GM12878 (cell line): ENCODE measurements at regions not wholly inside any gene's neighbourhood (a gene's known extent, or its start where the extent isn't known, plus 50 kb on each side); places are given as distances from the start of the nearest gene placed in this dataset.

Experiments used
- ATAC-seq: fragments of 200-7000 bp; cut with Tn5 transposase; 3 replicates; pipeline ENCODE4 v1.9.1; 2020; ENCODE audit warnings: mild to moderate bottlenecking, moderate library complexity
- BruUV-seq: library from RNA; stranded (reverse); fragments of 400-500 nt; replicated peaks from 2 replicates; lab custom pipeline; 2021; lab: Mats Ljungman, UMichigan
- CTCF ChIA-PET: fragments of 300-600 bp; sonication (Branson Sonifier 250); formaldehyde crosslinking; extraction: SDS; loops from one replicate; lab custom pipeline; 2021; ENCODE audit warnings: inconsistent platforms; lab: Yijun Ruan, JAX
- POLR2A ChIA-PET: fragments of 350-600 bp; formaldehyde crosslinking; extraction: SDS; loops from one replicate; lab custom pipeline; 2021; ENCODE audit warnings: inconsistent platforms; lab: Charles Lee
- RAD21 ChIA-PET: fragments of 300-600 bp; sonication (Branson Sonifier 250); formaldehyde crosslinking; loops from one replicate; lab custom pipeline; 2023; ENCODE audit warnings: antibody characterized with exemption; ENCODE audit not compliant: unreplicated experiment; lab: Charles Lee
- SMC1A ChIA-PET: fragments of 300-600 bp; sonication (Branson Sonifier 250); formaldehyde crosslinking; loops from one replicate; lab custom pipeline; 2023; ENCODE audit not compliant: unreplicated experiment, uncharacterized antibody; lab: Charles Lee
- DNase-seq: peaks from one replicate; pipeline ENCODE4 v3.0.0-alpha.2; 2011; ENCODE audit warnings: low read depth, low spot score
- FAIRE-seq: peaks from 3 replicates; lab custom pipeline; 2011; peaks lifted over from hg19 to GRCh38; lab: Jason Lieb, UNC
- H2AFZ ChIP-seq: 2 replicates; pipeline ENCODE4 v1.6.0; 2011; ENCODE audit warnings: low read depth, low read length, control low read depth; ENCODE audit not compliant: control insufficient read depth
- H3K27ac ChIP-seq: 2 replicates; pipeline ENCODE4 v1.5.1; 2011; ENCODE audit warnings: control low read depth; ENCODE audit not compliant: control insufficient read depth, insufficient read depth
- H3K27me3 ChIP-seq, 2 experiments: replicated peaks in 1 of 2; 2 replicates each; pipeline versions ENCODE4 v1.6.0 to v1.6.1; 2011; ENCODE audit warnings: low read length in 1 of 2; ENCODE audit not compliant: control insufficient read depth in 2 of 2, insufficient read depth in 2 of 2
- H3K36me3 ChIP-seq, 2 experiments: 2 replicates each; pipeline ENCODE4 v1.5.1; 2011; ENCODE audit warnings: low read length in 1 of 2; ENCODE audit not compliant: control insufficient read depth in 2 of 2, insufficient read depth in 2 of 2
- H3K4me1 ChIP-seq: 2 replicates; pipeline ENCODE4 v1.6.1; 2011; ENCODE audit warnings: mild to moderate bottlenecking, low read length, moderate library complexity, mixed read lengths; ENCODE audit not compliant: control insufficient read depth, insufficient read depth
- H3K4me2 ChIP-seq: 2 replicates; pipeline ENCODE4 v1.6.0; 2011; ENCODE audit warnings: control low read depth; ENCODE audit not compliant: control insufficient read depth, insufficient read depth
- H3K4me3 ChIP-seq: fragments of 200-600 bp; sonication (generic); 2 replicates; pipeline ENCODE4 v1.5.1; 2016
- H3K79me2 ChIP-seq: 2 replicates; pipeline ENCODE4 v1.6.0; 2011; ENCODE audit warnings: low read length; ENCODE audit not compliant: control insufficient read depth, insufficient read depth
- H3K9ac ChIP-seq: 2 replicates; pipeline ENCODE4 v1.8.0; 2011; ENCODE audit warnings: low read length, control low read depth, mixed read lengths; ENCODE audit not compliant: control insufficient read depth, insufficient read depth
- H3K9me3 ChIP-seq: replicated peaks from 3 replicates; pipeline ENCODE4 v1.5.1; 2011; ENCODE audit warnings: mild to moderate bottlenecking, low read length; ENCODE audit not compliant: control insufficient read depth, insufficient read depth
- H4K20me1 ChIP-seq: 2 replicates; pipeline ENCODE4 v1.6.0; 2011; ENCODE audit not compliant: control insufficient read depth, insufficient read depth
- EZH2 ChIP-seq: IDR thresholded peaks from 2 replicates; pipeline ENCODE4 v1.6.1; 2012; ENCODE audit warnings: low read depth, mild to moderate bottlenecking, control low read depth, inconsistent platforms, low read length, borderline replicate concordance; ENCODE audit not compliant: control insufficient read depth
- GABPA ChIP-seq: IDR thresholded peaks from 2 replicates; pipeline ENCODE4 v1.6.1; 2014; ENCODE audit warnings: antibody characterized with exemption, low read depth, mild to moderate bottlenecking, inconsistent platforms
- PML ChIP-seq: IDR thresholded peaks from 2 replicates; pipeline ENCODE4 v1.6.1; 2012; ENCODE audit warnings: low read length, inconsistent platforms
- POLR2A ChIP-seq: IDR thresholded peaks from 2 replicates; pipeline ENCODE4 v1.6.1; 2011; ENCODE audit warnings: low read depth, mild to moderate bottlenecking, low read length
- RCOR1 ChIP-seq: conservative IDR thresholded peaks from 2 replicates; pipeline ENCODE4 v1.6.1; 2012; ENCODE audit warnings: low read depth, low read length, improper control_type of control experiment
- SPI1 ChIP-seq: IDR thresholded peaks from 2 replicates; pipeline ENCODE4 v1.6.1; 2011; ENCODE audit warnings: low read depth, mild to moderate bottlenecking, low read length, moderate library complexity, borderline replicate concordance; ENCODE audit not compliant: insufficient read depth
- STAT1 ChIP-seq: fragments of 450-650 bp; conservative IDR thresholded peaks from 2 replicates; pipeline ENCODE4 v1.6.1; 2014; ENCODE audit warnings: antibody characterized with exemption, mild to moderate bottlenecking
- STAT3 ChIP-seq: IDR thresholded peaks from 2 replicates; pipeline ENCODE4 v1.6.1; 2011; ENCODE audit warnings: low read depth, low read length, improper control_type of control experiment
- WRNIP1 ChIP-seq: IDR thresholded peaks from 2 replicates; pipeline ENCODE4 v1.6.1; 2011; ENCODE audit warnings: low read depth, low read length, improper control_type of control experiment, borderline replicate concordance
- ZNF687 ChIP-seq: fragments of 450-650 bp; IDR thresholded peaks from 2 replicates; pipeline ENCODE4 v1.6.1; 2017; ENCODE audit warnings: mild to moderate bottlenecking, moderate library complexity
- ZZZ3 ChIP-seq: IDR thresholded peaks from 2 replicates; pipeline ENCODE4 v1.6.1; 2011; ENCODE audit warnings: low read depth; ENCODE audit not compliant: control insufficient read depth, insufficient read length
- WGBS: methylation state at CpG from one replicate; pipeline ENCODE4 v1.1.6; 2016; ENCODE audit warnings: low lambda C conversion rate; ENCODE audit not compliant: insufficient replicate concordance, insufficient coverage; ENCODE audit errors: missing lambda C conversion rate; 5-methylcytosine and 5-hydroxymethylcytosine counted together
- in situ Hi-C: fragments of 300-500 bp; cut with MboI; formaldehyde crosslinking; loops from 9 replicates; pipeline ENCODE4 v1.14.3; 2018; ENCODE audit warnings: mixed read lengths
- intact Hi-C: fragments of 100-400 bp; cut with micrococcal nuclease; formaldehyde crosslinking; loops from one replicate; pipeline ENCODE4 v1.14.2; 2022; ENCODE audit not compliant: unreplicated experiment
- TF ChIP-seq, protein P1 (sequence below): fragments of 450-650 bp; IDR thresholded peaks from 2 replicates; pipeline ENCODE4 v1.6.1; 2017; ENCODE audit warnings: mild to moderate bottlenecking

DNA sequence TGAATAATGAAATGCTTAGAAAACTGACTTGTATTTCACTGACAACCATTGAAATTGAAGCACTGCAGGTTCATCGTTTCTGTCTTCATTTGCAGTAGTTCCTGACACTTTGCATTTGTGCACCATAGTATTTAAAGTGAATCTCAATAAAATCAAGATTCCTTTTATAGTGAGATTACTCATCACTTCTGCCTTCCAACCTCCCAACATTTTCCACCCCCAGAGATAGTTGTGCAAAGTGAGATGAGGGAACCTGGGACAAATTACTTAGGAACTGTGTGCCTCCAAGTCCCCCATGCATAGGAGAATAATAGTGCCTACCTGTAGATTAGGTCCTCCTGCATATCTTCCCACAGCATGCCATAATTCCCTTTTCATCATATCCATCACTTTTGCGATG lies 114.9 kb upstream of the DPT start:
- intact Hi-C loops (no loop called here), in situ Hi-C loops (no loop called here)
- Histone ChIP-seq H3K79me2 (no peaks in the 10 kb centered on the region), H3K36me3 (no peaks in the 10 kb centered on the region), H3K9me3 (no peaks in the 10 kb centered on the region; the same call in 2 of the 3 replicates), H3K4me2 (no peak overlapping the region), H3K27me3 (no peaks in the 10 kb centered on the region), H4K20me1 (no peaks in the 10 kb centered on the region), H2AFZ (no peak overlapping the region), H3K4me1 (no peaks in the 10 kb centered on the region), H3K4me3 (no peak overlapping the region), H3K27ac (no peak overlapping the region), H3K9ac (no peak overlapping the region)
- ATAC-seq (no peak), FAIRE-seq (no peak), DNase-seq (no peak)
- RAD21 ChIA-PET = no interaction called here
- SMC1A ChIA-PET = interaction anchor here (1.5 to 1.6 kb wide), 2 partner anchors 15 to 41 kb away, joined by 4 read pairs; no protein-coding TSS in a partner anchor
- CTCF ChIA-PET = no interaction called here
- TF ChIP-seq SPI1 = no peak
- TF ChIP-seq, protein P1, sequence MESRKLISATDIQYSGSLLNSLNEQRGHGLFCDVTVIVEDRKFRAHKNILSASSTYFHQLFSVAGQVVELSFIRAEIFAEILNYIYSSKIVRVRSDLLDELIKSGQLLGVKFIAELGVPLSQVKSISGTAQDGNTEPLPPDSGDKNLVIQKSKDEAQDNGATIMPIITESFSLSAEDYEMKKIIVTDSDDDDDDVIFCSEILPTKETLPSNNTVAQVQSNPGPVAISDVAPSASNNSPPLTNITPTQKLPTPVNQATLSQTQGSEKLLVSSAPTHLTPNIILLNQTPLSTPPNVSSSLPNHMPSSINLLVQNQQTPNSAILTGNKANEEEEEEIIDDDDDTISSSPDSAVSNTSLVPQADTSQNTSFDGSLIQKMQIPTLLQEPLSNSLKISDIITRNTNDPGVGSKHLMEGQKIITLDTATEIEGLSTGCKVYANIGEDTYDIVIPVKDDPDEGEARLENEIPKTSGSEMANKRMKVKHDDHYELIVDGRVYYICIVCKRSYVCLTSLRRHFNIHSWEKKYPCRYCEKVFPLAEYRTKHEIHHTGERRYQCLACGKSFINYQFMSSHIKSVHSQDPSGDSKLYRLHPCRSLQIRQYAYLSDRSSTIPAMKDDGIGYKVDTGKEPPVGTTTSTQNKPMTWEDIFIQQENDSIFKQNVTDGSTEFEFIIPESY = no peak
- TF ChIP-seq STAT1 = no peak
- TF ChIP-seq STAT3 = no peak
- TF ChIP-seq GABPA = no peak
- POLR2A ChIA-PET = no interaction called here
- WGBS = 45% methylated on average over 2 of the region's 2 CpGs
- BruUV-seq = no TSS peak

DNA sequence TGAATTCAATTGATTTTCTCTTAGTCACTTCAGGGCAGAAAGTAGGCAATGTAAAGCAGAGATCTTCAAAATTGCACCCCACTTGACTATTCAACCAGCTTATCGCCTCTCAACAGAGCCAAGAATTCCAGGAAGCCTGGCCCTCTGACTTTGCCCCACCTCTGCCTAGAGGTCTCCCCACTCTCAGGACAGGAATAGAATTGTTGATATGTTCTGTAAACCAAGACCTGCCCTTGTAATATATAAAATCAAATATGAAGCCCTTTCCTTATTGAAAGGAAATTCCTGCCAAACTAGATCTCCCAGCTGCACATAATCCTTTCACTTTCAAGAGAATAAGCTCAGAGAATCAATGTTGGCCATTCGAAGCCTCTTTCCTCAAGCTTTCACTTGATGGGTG lies 116.1 kb upstream of the DPT start:
- ChIA-PET SMC1A (interaction anchor here (0.9 to 1.6 kb wide), 4 partner anchors 14 to 42 kb away, joined by 3 to 4 read pairs (median 4); no protein-coding TSS in a partner anchor), POLR2A (no interaction called here), RAD21 (interaction anchor here (0.7 kb wide), 1 partner anchor 60 kb away, joined by 3 read pairs; no protein-coding TSS in a partner anchor), CTCF (interaction anchor here (0.7 to 1.5 kb wide), 7 partner anchors 8 to 503 kb away, joined by 3 to 4 read pairs (median 3); no protein-coding TSS in a partner anchor)
- Histone ChIP-seq H4K20me1 (no peaks in the 10 kb centered on the region), H3K36me3 (no peaks in the 10 kb centered on the region), H3K4me2 (no peak overlapping the region), H3K4me3 (no peak overlapping the region), H3K27me3 (no peaks in the 10 kb centered on the region), H3K9ac (no peak overlapping the region), H3K4me1 (no peaks in the 10 kb centered on the region), H3K27ac (no peak overlapping the region), H2AFZ (no peak overlapping the region), H3K79me2 (no peaks in the 10 kb centered on the region), H3K9me3 (no peaks in the 10 kb centered on the region; the same call in 2 of the 3 replicates)
- WGBS = 2% methylated on average over 2 of the region's 2 CpGs
- intact Hi-C loops = no loop called here
- no peak for FAIRE-seq
- in situ Hi-C loops = no loop called here
- no TSS peak for BruUV-seq
- no peak for ATAC-seq
- no peak for DNase-seq
- TF ChIP-seq ZNF687 = no peak
- no peak for TF ChIP-seq RCOR1
- no peak for TF ChIP-seq PML
- no peak for TF ChIP-seq ZZZ3
- TF ChIP-seq WRNIP1 = no peak
- TF ChIP-seq POLR2A = no peak
- TF ChIP-seq EZH2 = no peak
